GM12892 (cell line): ENCODE measurements at regions not wholly inside any gene's neighbourhood (a gene's known extent, or its start where the extent isn't known, plus 50 kb on each side); places are given as distances from the start of the nearest gene placed in this dataset.

Experiments used
- POLR2AphosphoS5 ChIP-seq: IDR thresholded peaks from 2 replicates; pipeline ENCODE4 v1.6.1; 2011; ENCODE audit warnings: low read depth, low read length, control low read depth
- TAF1 ChIP-seq: IDR thresholded peaks from 2 replicates; pipeline ENCODE4 v1.6.1; 2011; ENCODE audit warnings: low read depth, mild to moderate bottlenecking, control low read depth, low read length, borderline replicate concordance

DNA sequence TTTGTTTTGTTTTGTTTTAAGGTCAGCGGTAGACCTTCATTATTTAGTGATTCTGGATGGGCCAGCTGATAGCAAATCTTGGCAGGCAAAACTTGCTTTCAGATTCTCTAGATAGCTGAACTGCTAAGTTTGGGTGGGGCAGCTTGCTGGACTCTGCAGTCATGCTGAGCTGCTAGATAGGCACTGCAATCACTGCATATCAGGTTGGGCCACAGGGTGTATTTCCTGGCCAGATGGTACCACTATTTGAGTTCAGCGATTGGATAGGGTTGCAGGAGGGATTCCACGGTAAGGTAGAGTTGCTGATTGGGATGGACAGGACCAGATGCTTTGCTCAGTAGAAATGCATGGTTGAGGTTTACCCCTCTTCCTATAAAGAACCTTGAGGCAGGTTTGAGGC, 579.3 kb upstream of the ADGRL4 start:
- no peak for TF ChIP-seq TAF1
- no peak for TF ChIP-seq POLR2AphosphoS5
